ENCODE measurements at regions not wholly inside any gene's neighbourhood (a gene's known extent, or its start where the extent isn't known, plus 50 kb on each side); places are given as distances from the start of the nearest gene placed in this dataset.

DNA sequence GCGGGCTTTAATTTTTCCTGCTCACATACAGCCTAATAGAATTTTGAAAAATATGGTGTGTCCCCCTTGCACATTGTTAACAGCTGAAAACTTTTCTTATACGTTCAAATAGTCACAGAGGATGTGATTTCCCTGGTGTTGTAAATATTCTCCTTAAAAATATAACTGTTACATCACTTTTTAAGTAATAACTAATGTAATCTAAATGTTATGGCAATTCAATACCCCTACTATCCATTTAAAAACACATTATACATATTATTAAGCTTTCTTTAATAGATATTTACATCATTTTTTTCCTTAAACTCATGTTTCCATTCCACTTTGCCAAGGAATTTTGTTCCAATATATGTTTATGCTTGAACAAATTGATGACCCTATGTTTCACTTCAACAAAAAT lies 85.5 kb upstream of the S1PR1 start:
- Histone ChIP-seq H3K27me3 (no peaks in the 10 kb centered on the region), H3K36me3 (no peaks in the 10 kb centered on the region), H3K4me3 (no peak overlapping the region), H3K9me3 (no peaks in the 10 kb centered on the region), H3K4me1 (ENCODE audit: insufficient read depth) (no peaks in the 10 kb centered on the region), H3K27ac (no peak overlapping the region)
- intact Hi-C loops (cut with DNase I): no loop called here
- WGBS, 3 donors: 89 to 93% (median 90%) methylated on average over 2 of the region's 2 CpGs
- TF ChIP-seq POLR2A (IDR thresholded peaks at IDR 0.05) (no peak), EP300 (IDR thresholded peaks at IDR 0.05) (no peak)
- TF ChIP-seq, protein P1, sequence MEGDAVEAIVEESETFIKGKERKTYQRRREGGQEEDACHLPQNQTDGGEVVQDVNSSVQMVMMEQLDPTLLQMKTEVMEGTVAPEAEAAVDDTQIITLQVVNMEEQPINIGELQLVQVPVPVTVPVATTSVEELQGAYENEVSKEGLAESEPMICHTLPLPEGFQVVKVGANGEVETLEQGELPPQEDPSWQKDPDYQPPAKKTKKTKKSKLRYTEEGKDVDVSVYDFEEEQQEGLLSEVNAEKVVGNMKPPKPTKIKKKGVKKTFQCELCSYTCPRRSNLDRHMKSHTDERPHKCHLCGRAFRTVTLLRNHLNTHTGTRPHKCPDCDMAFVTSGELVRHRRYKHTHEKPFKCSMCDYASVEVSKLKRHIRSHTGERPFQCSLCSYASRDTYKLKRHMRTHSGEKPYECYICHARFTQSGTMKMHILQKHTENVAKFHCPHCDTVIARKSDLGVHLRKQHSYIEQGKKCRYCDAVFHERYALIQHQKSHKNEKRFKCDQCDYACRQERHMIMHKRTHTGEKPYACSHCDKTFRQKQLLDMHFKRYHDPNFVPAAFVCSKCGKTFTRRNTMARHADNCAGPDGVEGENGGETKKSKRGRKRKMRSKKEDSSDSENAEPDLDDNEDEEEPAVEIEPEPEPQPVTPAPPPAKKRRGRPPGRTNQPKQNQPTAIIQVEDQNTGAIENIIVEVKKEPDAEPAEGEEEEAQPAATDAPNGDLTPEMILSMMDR (IDR thresholded peaks at IDR 0.05): no peak
- DNase-seq: no peak

DNA sequence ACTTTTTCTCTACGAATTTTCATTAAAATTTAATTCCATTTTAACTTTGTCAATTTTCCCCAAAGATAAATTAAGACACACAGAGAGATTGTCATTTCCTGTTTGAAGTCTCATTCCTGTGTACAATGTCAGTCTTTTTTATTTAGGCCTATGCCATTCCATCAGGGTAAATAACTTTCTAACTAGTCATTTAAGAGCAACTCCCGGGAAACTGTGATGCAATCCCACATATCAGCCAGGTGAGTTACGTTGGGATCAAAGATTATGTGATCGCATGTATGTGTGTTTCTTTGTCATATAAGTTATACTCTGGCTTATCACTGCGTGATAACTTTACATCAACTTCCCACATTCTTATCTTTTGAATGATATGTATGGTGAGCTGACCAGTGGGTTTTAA lies 86.1 kb upstream of the S1PR1 start:
- no peaks in the 10 kb centered on the region for H3K9me3 ChIP-seq
- H3K27me3 ChIP-seq: no peaks in the 10 kb centered on the region
- no peak overlapping the region for H3K4me3 ChIP-seq
- WGBS, 3 donors: 77 to 83% (median 82%) methylated on average over 5 of the region's 5 CpGs
- intact Hi-C loops (cut with DNase I): no loop called here
- H3K4me1 ChIP-seq (ENCODE audit: insufficient read depth): no peaks in the 10 kb centered on the region
- H3K27ac ChIP-seq: no peak overlapping the region
- no peak for DNase-seq
- TF ChIP-seq POLR2A (IDR thresholded peaks at IDR 0.05): no peak
- TF ChIP-seq, protein P1 (IDR thresholded peaks at IDR 0.05): no peak
- TF ChIP-seq EP300 (IDR thresholded peaks at IDR 0.05): no peak
- no peaks in the 10 kb centered on the region for H3K36me3 ChIP-seq

DNA sequence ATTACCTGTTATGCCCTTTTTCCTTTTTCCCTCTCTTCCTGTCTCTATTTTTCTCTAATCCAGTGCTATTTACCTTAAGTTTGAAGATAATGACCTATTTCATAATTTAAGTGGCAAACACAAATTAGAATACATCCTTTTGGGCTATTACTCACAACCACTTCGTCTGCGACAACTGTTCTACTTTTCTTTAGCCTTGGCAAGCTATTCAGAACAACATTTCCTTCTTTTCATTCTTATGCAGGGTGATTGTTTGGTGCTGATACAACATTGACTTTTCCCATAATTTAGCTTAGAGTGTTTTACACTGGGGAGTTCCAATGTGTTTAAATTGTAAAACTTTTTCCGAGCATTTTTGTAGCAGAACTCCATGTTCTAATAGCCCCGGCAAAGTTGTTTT lies 86.6 kb upstream of the S1PR1 start:
- 54 to 67% (median 60%) methylated on average over 4 of the region's 4 CpGs for WGBS, 3 donors
- Histone ChIP-seq H3K27ac (no peak overlapping the region), H3K4me3 (no peak overlapping the region), H3K36me3 (no peaks in the 10 kb centered on the region), H3K27me3 (no peaks in the 10 kb centered on the region), H3K4me1 (ENCODE audit: insufficient read depth) (no peaks in the 10 kb centered on the region), H3K9me3 (no peaks in the 10 kb centered on the region)
- no peak for DNase-seq
- no peak for TF ChIP-seq POLR2A (IDR thresholded peaks at IDR 0.05)
- no peak for TF ChIP-seq EP300 (IDR thresholded peaks at IDR 0.05)
- TF ChIP-seq, protein P1 (IDR thresholded peaks at IDR 0.05): no peak
- intact Hi-C loops (cut with DNase I): no loop called here

DNA sequence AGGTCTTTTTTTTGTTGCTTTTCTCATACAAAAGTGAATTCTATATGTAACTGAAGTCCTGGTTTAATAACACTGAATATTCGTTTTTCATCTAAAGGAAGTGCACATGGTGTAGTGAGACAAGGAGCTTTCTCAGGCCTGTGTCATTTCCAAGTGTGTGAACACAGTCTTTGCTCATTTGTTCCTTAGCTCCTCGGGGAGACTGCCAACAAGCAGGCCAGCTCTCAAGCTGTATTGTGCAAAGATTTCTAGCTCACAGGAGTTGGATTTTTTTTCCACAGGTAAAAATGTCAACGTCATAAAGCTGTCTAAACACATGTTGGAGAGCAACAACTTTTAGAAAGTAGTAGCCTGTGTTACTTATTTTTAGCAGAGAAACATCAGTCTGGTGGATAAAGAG lies 87.8 kb upstream of the S1PR1 start:
- no peak overlapping the region for H3K27ac ChIP-seq
- H3K4me1 ChIP-seq (ENCODE audit: insufficient read depth): no peaks in the 10 kb centered on the region
- no peaks in the 10 kb centered on the region for H3K27me3 ChIP-seq
- DNase-seq: no peak
- no peak overlapping the region for H3K4me3 ChIP-seq
- 23 to 31% (median 27%) methylated on average over 3 of the region's 3 CpGs for WGBS, 3 donors
- intact Hi-C loops (cut with DNase I): no loop called here
- no peaks in the 10 kb centered on the region for H3K9me3 ChIP-seq
- no peaks in the 10 kb centered on the region for H3K36me3 ChIP-seq
- no peak for TF ChIP-seq EP300 (IDR thresholded peaks at IDR 0.05)
- TF ChIP-seq, protein P1 (IDR thresholded peaks at IDR 0.05): no peak
- TF ChIP-seq POLR2A (IDR thresholded peaks at IDR 0.05): no peak

DNA sequence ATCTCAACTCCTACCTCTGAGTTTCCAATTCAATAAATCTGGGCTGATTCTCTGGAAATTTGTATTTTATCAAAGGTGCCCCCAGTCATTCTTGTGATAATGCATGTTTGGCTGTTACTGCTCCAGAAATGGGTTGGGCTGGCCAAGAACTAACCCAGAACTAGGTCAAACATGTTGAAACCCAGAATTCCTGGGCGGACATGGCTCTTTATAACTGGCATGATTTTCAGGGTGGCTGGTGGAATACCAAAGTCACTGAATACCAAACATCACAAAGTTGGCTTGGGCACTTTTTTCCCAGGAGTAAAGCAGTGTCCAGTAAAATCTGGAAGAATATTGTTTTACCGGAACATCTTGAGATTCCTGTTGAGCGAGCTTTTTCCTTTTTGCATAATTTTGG lies 89.4 kb upstream of the S1PR1 start:
- TF ChIP-seq POLR2A (IDR thresholded peaks at IDR 0.05) (no peak), EP300 (IDR thresholded peaks at IDR 0.05) (no peak)
- TF ChIP-seq, protein P1 (IDR thresholded peaks at IDR 0.05): no peak
- intact Hi-C loops (cut with DNase I): no loop called here
- no peak for DNase-seq
- WGBS, 3 donors: 89 to 95% (median 92%) methylated on average over 3 of the region's 3 CpGs
- no peak overlapping the region for H3K27ac ChIP-seq
- H3K4me1 ChIP-seq (ENCODE audit: insufficient read depth): no peaks in the 10 kb centered on the region
- no peaks in the 10 kb centered on the region for H3K36me3 ChIP-seq
- no peaks in the 10 kb centered on the region for H3K9me3 ChIP-seq
- no peaks in the 10 kb centered on the region for H3K27me3 ChIP-seq
- no peak overlapping the region for H3K4me3 ChIP-seq

Data from ovary (tissue), 7 donors.